Left colon (tissue), 2 donors: ENCODE measurements at regions not wholly inside any gene's neighbourhood (a gene's known extent, or its start where the extent isn't known, plus 50 kb on each side); places are given as distances from the start of the nearest gene placed in this dataset.

Experiments
- ATAC-seq: fragments of 200-7000 bp; cut with Tn5 transposase; one replicate; pipeline ENCODE4 v1.9.1; 2020; ENCODE audit warnings: mild to moderate bottlenecking, moderate library complexity
- DNase-seq, 2 donors: peaks; one replicate each; pipeline ENCODE4 v3.0.0-alpha.2; 2020
- intact Hi-C, 2 donors: fragments of 100-400 bp; cut with DNase I in 1 of 2; cut with micrococcal nuclease in 1 of 2; formaldehyde crosslinking; loops; one replicate each; pipeline versions ENCODE4 v1.11.2 to v1.14.0; 2022; cut with DNase I, micrococcal nuclease
- donor health status: DM: no; HTN: no; CAD: no.
- donor health status: DM: yes; HTN: yes; CAD: no.

- intact Hi-C loops: no loop called here
- DNase-seq: no peak
- no peak for ATAC-seq
These were observed 79.4 kb upstream of the TTC34 start for GRCh38 chr1:2880812-2881295.

DNA sequence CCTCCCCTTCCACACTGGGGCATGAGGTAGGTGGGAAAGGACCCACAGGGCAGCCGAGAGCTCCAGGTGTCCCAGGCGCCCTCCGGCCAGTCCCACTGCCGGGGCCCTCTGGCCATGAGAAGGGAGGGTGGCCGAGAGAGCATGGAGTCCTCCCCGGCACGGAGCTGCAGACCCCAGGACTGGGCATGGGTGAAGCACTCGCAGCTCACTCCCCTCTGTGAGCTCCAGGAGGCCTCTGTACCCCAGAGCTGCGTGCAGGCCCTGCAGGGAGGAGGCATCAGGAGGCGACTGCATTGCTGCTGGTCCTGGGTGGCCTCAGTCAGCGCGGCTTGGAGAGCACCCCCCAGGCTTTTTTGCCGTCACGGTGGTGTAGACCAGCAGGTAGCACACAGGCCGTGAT is 80.1 kb upstream of the TTC34 start:
- intact Hi-C loops: no loop called here
- DNase-seq (no peak), ATAC-seq (no peak)

DNA sequence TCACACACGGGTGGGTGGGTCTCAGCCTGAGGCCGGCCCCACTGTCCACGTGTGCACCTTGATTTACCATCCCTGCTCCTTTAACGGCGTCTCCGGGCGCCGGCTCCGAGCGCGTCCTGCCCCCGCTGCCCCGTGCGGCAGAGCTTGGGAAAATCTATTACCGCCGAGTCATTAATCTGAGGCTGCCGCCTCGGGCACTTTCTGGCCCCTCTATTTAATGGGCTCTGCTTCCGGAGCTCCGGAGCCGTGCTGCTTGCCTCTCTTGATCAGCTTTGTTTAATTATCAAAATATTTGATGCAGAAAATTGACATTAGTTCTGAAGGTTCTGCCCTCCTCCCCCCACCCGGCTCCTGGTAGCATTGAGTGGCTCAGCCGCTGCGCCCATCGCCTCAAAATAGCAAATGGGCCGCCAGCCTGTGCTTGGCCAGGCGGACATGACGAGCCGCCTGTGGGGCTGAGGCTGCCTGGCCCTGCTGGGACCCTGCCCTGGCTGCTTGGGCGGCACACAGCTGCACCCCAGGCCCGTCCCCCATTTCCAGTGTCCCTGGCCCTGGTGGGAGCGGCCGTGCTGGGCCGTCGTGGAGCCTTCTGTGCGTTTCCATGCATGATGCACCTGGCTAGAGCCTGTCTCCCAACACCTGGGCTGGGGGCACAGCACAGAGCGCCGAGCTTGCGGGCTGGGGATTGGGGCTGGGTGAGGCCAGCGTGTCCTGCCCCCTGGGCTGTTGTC is 81.6 kb upstream of the TTC34 start:
- DNase-seq: no peak
- ATAC-seq: no peak
- intact Hi-C loops: no loop called here

GRCh38 chr1:2885001-2885400 is 83.5 kb upstream of the TTC34 start:
- intact Hi-C loops: no loop called here
- ATAC-seq (no peak), DNase-seq (no peak)

DNA sequence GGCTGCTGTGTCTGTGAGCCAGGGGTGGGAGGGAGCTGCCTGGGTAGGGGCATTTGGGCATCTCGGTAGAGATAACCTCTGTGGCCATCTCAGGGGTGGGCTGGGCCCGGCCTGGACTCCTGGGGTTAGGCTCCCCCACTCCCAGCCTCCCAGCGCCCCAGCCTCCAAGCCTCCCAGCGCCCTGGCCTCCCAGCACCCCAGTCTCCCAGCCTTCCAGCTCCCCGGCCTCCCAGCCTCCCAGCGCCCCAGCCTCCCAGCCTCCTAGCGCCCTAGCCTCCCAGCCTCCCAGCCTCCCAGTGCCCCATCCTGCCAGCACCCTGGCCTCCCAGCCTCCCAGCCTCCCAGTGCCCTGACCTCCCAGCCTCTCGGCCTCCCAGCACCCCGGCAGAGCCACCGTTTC is 85.1 kb upstream of the TTC34 start:
- ATAC-seq (no peak), DNase-seq (no peak)
- intact Hi-C loops: no loop called here

DNA sequence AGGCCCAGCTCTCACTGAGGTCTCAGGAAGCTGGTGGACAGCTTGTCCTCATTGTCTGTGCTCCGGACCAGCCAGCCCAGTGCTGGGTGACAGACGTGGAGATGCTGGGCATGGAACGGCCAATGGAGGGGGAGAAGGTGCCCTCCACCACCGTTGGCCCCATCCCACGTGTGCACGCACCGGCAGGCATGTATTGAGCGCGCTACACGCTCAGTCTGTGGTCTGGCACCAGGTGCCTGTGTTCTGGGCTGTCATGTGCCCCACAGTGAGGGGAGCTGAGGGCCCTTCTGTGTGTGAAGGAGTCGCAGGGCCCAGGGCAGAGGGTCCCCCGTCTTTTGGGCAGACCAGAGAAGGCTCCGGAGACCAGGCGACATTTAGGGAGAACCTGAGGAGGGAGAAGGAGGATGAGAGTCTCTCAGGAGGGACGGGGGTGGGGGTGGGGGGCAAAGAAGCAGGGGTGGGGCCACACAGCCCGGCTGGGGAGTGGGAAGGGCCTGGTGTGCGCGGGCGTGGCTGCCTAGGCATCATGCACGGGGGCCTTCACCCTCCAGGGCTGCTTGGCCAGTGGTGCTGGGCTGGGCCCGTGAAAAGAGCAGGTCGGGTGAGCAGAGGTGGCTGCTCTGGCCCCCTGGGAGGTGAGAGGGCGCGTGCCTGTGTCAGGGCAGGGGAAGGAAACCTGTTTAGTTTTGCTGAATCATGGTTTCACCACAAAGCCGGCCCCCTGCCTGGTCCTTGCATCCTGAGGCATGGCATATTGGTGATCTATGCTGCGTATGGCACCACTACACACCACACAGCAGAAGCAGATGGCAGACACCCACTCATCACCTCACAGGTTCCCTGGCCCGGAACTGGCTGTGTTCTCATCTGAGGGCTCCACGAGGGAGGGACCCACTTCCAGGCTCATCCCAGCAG is 86.7 kb upstream of the TTC34 start:
- ATAC-seq (no peak), DNase-seq (no peak)
- intact Hi-C loops: no loop called here

DNA sequence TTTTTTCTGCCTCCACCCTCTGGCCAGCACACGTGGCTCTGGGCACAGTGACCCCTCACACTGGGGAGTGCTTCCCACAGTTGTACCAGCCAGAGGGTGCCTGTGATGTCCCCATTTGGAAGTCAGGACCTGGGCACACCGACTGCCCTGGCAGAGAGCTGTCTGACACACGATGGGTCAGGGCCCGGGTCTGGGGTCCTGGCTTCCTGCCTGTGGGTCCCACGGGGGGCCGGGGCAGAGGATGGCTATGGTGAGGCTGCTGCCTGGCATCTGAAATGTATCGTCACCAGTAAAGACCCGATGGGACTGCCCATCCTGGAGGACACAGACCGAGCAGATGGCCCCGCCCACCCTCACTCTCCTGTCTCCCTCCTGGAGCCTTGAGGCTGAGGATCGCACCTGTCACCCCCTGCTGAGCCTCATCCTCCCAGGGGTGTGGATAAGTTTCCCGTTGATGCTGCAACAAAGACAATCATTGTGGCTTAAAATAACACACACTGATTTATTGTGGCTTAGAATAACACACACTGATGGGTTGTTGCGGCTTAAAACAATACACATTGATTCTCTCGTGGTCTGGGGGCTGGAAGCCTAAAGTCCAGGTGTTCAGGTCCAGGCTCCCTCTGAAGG is 88.8 kb upstream of the TTC34 start:
- DNase-seq (no peak), ATAC-seq (no peak)
- intact Hi-C loops: no loop called here

- no peak for DNase-seq
- ATAC-seq: no peak
- intact Hi-C loops: no loop called here
These were observed 90.5 kb upstream of the TTC34 start for GRCh38 chr1:2891923-2892448.

DNA sequence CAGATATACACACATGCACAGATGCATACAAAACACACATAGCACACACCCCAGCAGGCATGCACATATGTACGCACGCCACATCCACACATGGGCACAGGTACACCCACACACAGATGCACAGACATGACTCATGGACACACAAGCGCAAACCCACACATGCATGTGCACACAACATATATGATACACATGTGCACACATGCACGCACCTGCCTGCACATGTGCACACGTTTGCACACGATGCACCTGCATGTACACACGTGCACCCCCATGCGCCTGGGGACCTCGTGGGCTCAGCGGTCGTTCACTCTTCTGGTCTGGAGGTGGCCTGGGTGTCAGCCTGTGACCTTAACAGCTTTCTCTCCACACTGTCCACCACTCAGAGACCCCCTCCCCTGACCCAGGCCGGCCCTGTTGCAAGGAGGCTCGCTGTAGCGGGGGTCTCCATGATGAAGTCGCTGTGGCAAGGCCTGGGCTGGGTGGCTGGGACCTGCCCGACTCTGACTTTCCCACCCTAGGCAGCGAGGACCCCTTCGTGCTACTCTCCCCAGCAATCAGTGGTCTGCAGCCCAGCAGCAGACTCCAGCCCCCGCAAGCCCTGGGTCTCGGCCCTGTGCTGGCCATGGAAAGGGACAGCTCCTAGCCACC is 92.1 kb upstream of the TTC34 start:
- no peak for DNase-seq

DNA sequence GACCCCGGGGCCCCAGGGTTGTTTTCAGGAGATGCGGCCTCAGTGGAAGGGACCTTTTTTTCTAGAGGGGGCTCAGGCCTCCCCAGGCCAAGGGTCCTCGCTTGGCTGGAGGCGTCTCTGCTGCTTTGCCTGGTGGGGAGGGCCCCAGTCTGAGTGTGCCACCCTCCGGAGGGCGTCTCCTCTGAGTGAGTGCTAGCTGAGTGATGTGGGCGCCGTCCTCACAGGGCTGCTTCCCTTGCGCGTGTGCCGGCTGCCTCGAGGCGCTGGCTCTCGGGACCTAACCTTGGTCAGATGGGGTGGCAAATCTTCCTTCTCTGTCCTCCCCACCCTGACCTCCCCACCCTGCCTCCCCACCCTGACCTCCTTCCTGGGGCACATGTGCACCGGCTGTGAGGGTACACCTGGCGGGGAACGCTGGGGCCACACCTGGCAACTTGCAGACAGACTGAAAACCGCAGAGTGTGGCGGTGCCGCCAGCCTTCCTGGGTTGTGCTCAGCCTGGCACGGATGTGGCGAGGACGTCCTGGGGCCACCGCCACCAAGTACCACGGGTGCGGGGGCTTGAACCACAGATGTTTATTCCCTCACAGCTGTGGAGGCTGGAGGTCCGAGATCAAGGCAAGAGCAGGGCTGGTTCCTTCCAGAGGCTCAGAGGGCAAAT is 93.0 kb upstream of the TTC34 start:
- DNase-seq (no peak), ATAC-seq (no peak)
- intact Hi-C loops: no loop called here

More for the DNA sequence above, 92.1 kb upstream of the TTC34 start:
- intact Hi-C loops: no loop called here
- no peak for ATAC-seq

GRCh38 chr1:2896824-2897223 is 95.3 kb upstream of the TTC34 start:
- no peak for DNase-seq
- intact Hi-C loops: no loop called here
- no peak for ATAC-seq

GRCh38 chr1:2903226-2903625 is 101.7 kb upstream of the TTC34 start:
- intact Hi-C loops: no loop called here
- no peak for DNase-seq
- ATAC-seq: no peak

DNA sequence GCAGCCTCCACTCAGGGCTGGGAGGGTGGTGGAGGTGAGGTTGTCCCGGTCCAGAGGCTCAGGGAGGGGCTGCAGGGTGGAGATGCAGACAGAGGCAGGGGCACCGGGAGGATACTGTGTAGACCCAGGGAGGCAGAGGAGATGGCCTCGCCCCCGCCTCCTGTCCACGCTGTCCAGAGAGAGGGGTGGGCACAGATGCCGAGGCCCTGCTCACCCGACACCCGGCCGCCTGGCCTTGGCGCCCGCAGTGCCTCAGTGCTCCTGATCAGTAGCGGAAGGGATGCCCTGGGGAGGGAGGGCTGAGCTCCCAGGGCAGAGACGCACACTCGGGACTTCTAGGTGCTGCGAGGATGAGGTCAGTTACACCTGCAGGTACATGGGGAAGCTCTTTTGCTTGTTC is 102.7 kb upstream of the TTC34 start:
- intact Hi-C loops: no loop called here
- no peak for ATAC-seq
- DNase-seq: no peak

GRCh38 chr1:2905356-2905755 is 103.9 kb upstream of the TTC34 start:
- no peak for DNase-seq
- intact Hi-C loops: no loop called here
- ATAC-seq: no peak

GRCh38 chr1:2906085-2906484 is 104.6 kb upstream of the TTC34 start:
- intact Hi-C loops: no loop called here
- no peak for ATAC-seq
- DNase-seq: no peak

DNA sequence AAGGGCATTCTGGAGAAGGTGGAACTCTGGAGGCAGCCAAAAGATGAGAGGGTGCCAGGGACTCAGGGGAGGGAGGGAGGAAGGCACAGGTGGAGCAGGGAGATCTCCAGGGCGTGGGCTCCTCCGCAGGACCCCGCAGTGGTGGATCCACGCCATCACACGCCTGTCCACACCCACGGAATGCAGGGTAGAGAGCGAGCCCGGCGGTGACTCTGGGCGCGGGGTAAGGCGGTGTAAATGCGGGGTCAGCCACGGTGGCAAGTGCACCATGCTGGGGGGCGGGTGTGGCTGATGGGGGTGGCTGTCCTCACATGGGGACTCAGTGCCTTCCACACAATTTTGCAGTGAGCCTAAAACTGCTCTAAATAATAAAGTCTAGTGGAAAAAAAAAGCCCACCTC is 105.1 kb upstream of the TTC34 start:
- intact Hi-C loops: no loop called here
- ATAC-seq: no peak
- DNase-seq: no peak

GRCh38 chr1:2907051-2907450 is 105.6 kb upstream of the TTC34 start:
- intact Hi-C loops: no loop called here
- DNase-seq (no peak), ATAC-seq (no peak)

GRCh38 chr1:2908081-2908480 is 106.6 kb upstream of the TTC34 start:
- intact Hi-C loops: no loop called here
- ATAC-seq: no peak
- no peak for DNase-seq

GRCh38 chr1:2908561-2908960 is 107.1 kb upstream of the TTC34 start:
- ATAC-seq (no peak), DNase-seq (no peak)
- intact Hi-C loops: no loop called here
